Non-pigmented ciliary epithelial cell (primary cell): ENCODE measurements at regions not wholly inside any gene's neighbourhood (a gene's known extent, or its start where the extent isn't known, plus 50 kb on each side); places are given as distances from the start of the nearest gene placed in this dataset.
"Not testable (repeated sequence)": the region's sequence is repeated elsewhere in the genome, so short reads cannot be mapped to it uniquely, and the experiment has no call there.

ENCODE experiments used
- DNase-seq: peaks from one replicate; pipeline ENCODE4 v3.0.0-alpha.2; 2010; ENCODE audit warnings: low read depth

- not testable (repeated sequence) for DNase-seq
Measured at GRCh38 chr6:85838351-85839119, 195.8 kb upstream of the SYNCRIP start.

- DNase-seq = no peak
Measured at GRCh38 chr6:85828973-85829372, 186.3 kb upstream of the SYNCRIP start.

GRCh38 chr6:85826997-85827396, 184.3 kb upstream of the SYNCRIP start:
- DNase-seq = no peak

GRCh38 chr6:85824329-85824728, 181.6 kb upstream of the SYNCRIP start:
- DNase-seq = no peak

GRCh38 chr6:85810558-85810957, 167.9 kb upstream of the SYNCRIP start:
- DNase-seq = no peak

GRCh38 chr6:85803721-85804120, 161.0 kb upstream of the SYNCRIP start:
- DNase-seq = no peak

- no peak for DNase-seq
Measured at GRCh38 chr6:85802162-85802561, 159.5 kb upstream of the SYNCRIP start.

GRCh38 chr6:85798931-85799652, 156.4 kb upstream of the SYNCRIP start:
- DNase-seq = no peak

GRCh38 chr6:85797993-85798392, 155.3 kb upstream of the SYNCRIP start:
- no peak for DNase-seq

- DNase-seq = no peak
Measured at GRCh38 chr6:85795945-85796344, 153.3 kb upstream of the SYNCRIP start.

GRCh38 chr6:85792254-85792653, 149.6 kb upstream of the SYNCRIP start:
- DNase-seq = no peak

GRCh38 chr6:85775883-85776282, 133.2 kb upstream of the SYNCRIP start:
- DNase-seq = no peak

- DNase-seq = no peak
Measured at GRCh38 chr6:85772641-85773040, 130.0 kb upstream of the SYNCRIP start.

- DNase-seq = no peak
Measured at GRCh38 chr6:85771925-85772430, 129.3 kb upstream of the SYNCRIP start.

- no peak for DNase-seq
Measured at GRCh38 chr6:85771455-85771854, 128.8 kb upstream of the SYNCRIP start.

GRCh38 chr6:85764844-85765243, 122.2 kb upstream of the SYNCRIP start:
- DNase-seq = no peak

GRCh38 chr6:85756982-85757381, 114.3 kb upstream of the SYNCRIP start:
- no peak for DNase-seq

GRCh38 chr6:85754894-85755293, 112.2 kb upstream of the SYNCRIP start:
- no peak for DNase-seq

GRCh38 chr6:85752602-85753001, 109.9 kb upstream of the SYNCRIP start:
- no peak for DNase-seq

GRCh38 chr6:85751374-85752055, 108.8 kb upstream of the SYNCRIP start:
- DNase-seq = no peak

GRCh38 chr6:85750146-85750545, 107.5 kb upstream of the SYNCRIP start:
- DNase-seq = not testable (repeated sequence)

- DNase-seq = no peak
Measured at GRCh38 chr6:85749236-85749635, 106.5 kb upstream of the SYNCRIP start.

- DNase-seq = peak; percentile 53
Measured at GRCh38 chr6:85747666-85748065, 105.0 kb upstream of the SYNCRIP start.
